ENCODE measurements at regions not wholly inside any gene's neighbourhood (a gene's known extent, or its start where the extent isn't known, plus 50 kb on each side); places are given as distances from the start of the nearest gene placed in this dataset.

DNA sequence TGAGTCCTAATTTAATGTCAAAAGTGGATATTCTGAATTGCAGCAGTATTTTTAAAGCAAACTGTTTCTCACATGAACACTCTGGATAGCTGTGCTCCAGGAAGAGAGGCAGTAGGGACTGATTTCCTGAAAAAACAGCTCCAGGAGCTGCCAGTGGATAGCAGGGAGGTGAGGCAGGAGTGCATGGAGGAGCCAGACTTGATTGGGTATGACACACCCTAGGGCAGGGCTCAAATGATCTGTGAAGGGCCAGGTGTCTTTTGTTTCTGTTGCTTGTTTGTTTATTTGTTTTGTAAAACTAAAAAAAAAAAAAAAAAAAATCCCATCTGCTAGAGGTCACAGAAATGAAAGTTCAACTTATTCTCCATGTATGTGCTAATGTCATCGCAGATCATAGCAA, 83.4 kb downstream of the ADRB2 start:
- ChIA-PET POLR2A (ENCODE audit: low non-redundant PET) (no interaction called here), CTCF (no interaction called here)
- TF ChIP-seq, protein P1, sequence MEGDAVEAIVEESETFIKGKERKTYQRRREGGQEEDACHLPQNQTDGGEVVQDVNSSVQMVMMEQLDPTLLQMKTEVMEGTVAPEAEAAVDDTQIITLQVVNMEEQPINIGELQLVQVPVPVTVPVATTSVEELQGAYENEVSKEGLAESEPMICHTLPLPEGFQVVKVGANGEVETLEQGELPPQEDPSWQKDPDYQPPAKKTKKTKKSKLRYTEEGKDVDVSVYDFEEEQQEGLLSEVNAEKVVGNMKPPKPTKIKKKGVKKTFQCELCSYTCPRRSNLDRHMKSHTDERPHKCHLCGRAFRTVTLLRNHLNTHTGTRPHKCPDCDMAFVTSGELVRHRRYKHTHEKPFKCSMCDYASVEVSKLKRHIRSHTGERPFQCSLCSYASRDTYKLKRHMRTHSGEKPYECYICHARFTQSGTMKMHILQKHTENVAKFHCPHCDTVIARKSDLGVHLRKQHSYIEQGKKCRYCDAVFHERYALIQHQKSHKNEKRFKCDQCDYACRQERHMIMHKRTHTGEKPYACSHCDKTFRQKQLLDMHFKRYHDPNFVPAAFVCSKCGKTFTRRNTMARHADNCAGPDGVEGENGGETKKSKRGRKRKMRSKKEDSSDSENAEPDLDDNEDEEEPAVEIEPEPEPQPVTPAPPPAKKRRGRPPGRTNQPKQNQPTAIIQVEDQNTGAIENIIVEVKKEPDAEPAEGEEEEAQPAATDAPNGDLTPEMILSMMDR (conservative IDR thresholded peaks at IDR 0.05; ENCODE audit: low read depth, low read length): no peak
- TF ChIP-seq EZH2 (IDR thresholded peaks at IDR 0.05; ENCODE audit: borderline replicate concordance, low read depth, low read length, poor library complexity, severe bottlenecking): no peak
- H3K36me3 ChIP-seq (ENCODE audit: insufficient read depth, low read length, poor library complexity, severe bottlenecking): no peaks in the 10 kb centered on the region
- no peaks in the 10 kb centered on the region for H3K27me3 ChIP-seq (replicated peaks; ENCODE audit: insufficient read depth, low read depth, low read length, poor library complexity)
- no peaks in the 10 kb centered on the region for H3K9me3 ChIP-seq (ENCODE audit: low read depth, low read length, poor library complexity, severe bottlenecking)
- H3K27ac ChIP-seq (ENCODE audit: low read depth, low read length, poor library complexity, severe bottlenecking): no peak overlapping the region
- intact Hi-C loops (cut with micrococcal nuclease; ENCODE audit: unreplicated experiment): no loop called here
- no TSS peak for BruUV-seq (replicated peaks)
- no peak for DNase-seq (ENCODE audit: low spot score)
- H3K4me3 ChIP-seq (ENCODE audit: low read depth, low read length, poor library complexity, severe bottlenecking): no peak overlapping the region
- peaks cover 6% of the 10 kb centered on the region for H3K4me1 ChIP-seq (ENCODE audit: insufficient read depth, low read length, poor library complexity, severe bottlenecking)

DNA sequence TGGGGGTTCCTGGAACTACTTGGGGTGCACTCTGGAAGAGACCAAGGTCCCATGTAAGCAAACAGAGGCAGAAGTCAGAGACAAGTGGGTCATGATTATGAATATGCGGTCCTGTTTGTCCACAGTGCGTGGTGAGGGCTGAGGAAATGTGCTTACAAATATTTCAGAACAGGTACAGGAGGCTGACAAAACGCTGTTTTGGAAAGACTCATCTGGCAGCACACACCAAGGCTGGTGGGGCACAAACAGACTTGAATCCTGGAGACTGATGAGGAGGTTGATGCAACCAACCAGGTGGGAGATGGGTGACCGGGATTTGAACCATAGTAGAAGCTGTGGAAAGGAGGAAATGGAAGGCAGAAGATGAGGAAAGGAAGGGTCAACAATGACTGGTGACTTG, 83.8 kb downstream of the ADRB2 start:
- ChIA-PET CTCF (no interaction called here), POLR2A (ENCODE audit: low non-redundant PET) (no interaction called here)
- H3K4me1 ChIP-seq (ENCODE audit: insufficient read depth, low read length, poor library complexity, severe bottlenecking): peaks cover 6% of the 10 kb centered on the region
- H3K9me3 ChIP-seq (ENCODE audit: low read depth, low read length, poor library complexity, severe bottlenecking): no peaks in the 10 kb centered on the region
- no peak for DNase-seq (ENCODE audit: low spot score)
- H3K27ac ChIP-seq (ENCODE audit: low read depth, low read length, poor library complexity, severe bottlenecking): no peak overlapping the region
- no TSS peak for BruUV-seq (replicated peaks)
- no peaks in the 10 kb centered on the region for H3K27me3 ChIP-seq (replicated peaks; ENCODE audit: insufficient read depth, low read depth, low read length, poor library complexity)
- H3K36me3 ChIP-seq (ENCODE audit: insufficient read depth, low read length, poor library complexity, severe bottlenecking): no peaks in the 10 kb centered on the region
- intact Hi-C loops (cut with micrococcal nuclease; ENCODE audit: unreplicated experiment): no loop called here
- H3K4me3 ChIP-seq (ENCODE audit: low read depth, low read length, poor library complexity, severe bottlenecking): no peak overlapping the region
- TF ChIP-seq EZH2 (IDR thresholded peaks at IDR 0.05; ENCODE audit: borderline replicate concordance, low read depth, low read length, poor library complexity, severe bottlenecking): no peak
- TF ChIP-seq, protein P1 (conservative IDR thresholded peaks at IDR 0.05; ENCODE audit: low read depth, low read length): no peak

DNA sequence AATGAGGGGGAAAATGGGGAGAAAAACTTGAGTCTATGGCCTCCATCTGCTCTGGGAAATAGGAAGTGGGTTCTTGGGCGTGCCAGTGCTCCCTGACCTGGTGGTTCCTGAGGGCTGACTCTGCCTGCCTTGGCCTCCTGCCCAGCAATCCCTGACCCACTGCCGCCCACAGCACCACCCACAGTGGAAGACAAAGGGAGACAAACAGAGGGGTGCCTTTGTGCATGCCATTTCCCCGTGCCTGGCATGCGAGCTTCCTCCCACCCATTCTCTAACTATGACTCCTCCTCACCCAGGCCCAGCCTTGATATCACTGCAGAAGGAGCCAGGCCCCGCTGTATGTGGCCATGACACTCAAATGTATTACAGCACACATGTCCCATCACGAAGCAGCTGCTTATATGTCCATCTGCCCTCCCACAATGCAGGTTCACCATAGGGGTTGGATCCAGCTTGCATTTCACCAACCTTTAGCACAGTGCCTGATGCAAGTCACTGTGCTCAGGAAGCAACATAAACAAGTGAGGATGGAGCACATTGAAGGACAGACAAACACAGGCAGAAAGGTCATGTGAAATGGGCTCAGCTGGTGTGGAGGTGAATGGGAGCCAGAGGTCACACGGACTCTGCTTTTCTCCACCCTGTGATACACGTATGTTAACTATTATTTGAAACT, 84.4 kb downstream of the ADRB2 start:
- H3K9me3 ChIP-seq (ENCODE audit: low read depth, low read length, poor library complexity, severe bottlenecking): no peaks in the 10 kb centered on the region
- ChIA-PET POLR2A (ENCODE audit: low non-redundant PET) (no interaction called here), CTCF (no interaction called here)
- intact Hi-C loops (cut with micrococcal nuclease; ENCODE audit: unreplicated experiment): no loop called here
- no peaks in the 10 kb centered on the region for H3K27me3 ChIP-seq (replicated peaks; ENCODE audit: insufficient read depth, low read depth, low read length, poor library complexity)
- H3K36me3 ChIP-seq (ENCODE audit: insufficient read depth, low read length, poor library complexity, severe bottlenecking): no peaks in the 10 kb centered on the region
- no peak overlapping the region for H3K4me3 ChIP-seq (ENCODE audit: low read depth, low read length, poor library complexity, severe bottlenecking)
- H3K27ac ChIP-seq (ENCODE audit: low read depth, low read length, poor library complexity, severe bottlenecking): no peak overlapping the region
- no peak for TF ChIP-seq EZH2 (IDR thresholded peaks at IDR 0.05; ENCODE audit: borderline replicate concordance, low read depth, low read length, poor library complexity, severe bottlenecking)
- TF ChIP-seq, protein P1 (conservative IDR thresholded peaks at IDR 0.05; ENCODE audit: low read depth, low read length): no peak
- peak; percentile 8 for DNase-seq (ENCODE audit: low spot score)
- H3K4me1 ChIP-seq (ENCODE audit: insufficient read depth, low read length, poor library complexity, severe bottlenecking): peaks cover 6% of the 10 kb centered on the region
- no TSS peak for BruUV-seq (replicated peaks)

All from A673 (cell line).